Astrocyte (in vitro differentiated cells and primary cell): ENCODE measurements at regions not wholly inside any gene's neighbourhood (a gene's known extent, or its start where the extent isn't known, plus 50 kb on each side); places are given as distances from the start of the nearest gene placed in this dataset.

Source experiments
- DNase-seq: peaks from one replicate; pipeline ENCODE4 v3.0.0-alpha.2; 2010; ENCODE audit warnings: low read depth
- FAIRE-seq: peaks from 2 replicates; lab custom pipeline; 2011; peaks lifted over from hg19 to GRCh38; lab: Jason Lieb, UNC
- H2AFZ ChIP-seq: 2 replicates; pipeline ENCODE4 v1.6.0; 2012; ENCODE audit warnings: low read depth, low read length, inconsistent platforms
- H3K27ac ChIP-seq: 2 replicates; pipeline ENCODE4 v1.5.1; 2011; ENCODE audit warnings: low read depth, low read length, inconsistent platforms
- H3K27me3 ChIP-seq: 2 replicates; pipeline ENCODE4 v1.6.0; 2011; ENCODE audit warnings: low read length, inconsistent platforms; ENCODE audit not compliant: insufficient read depth
- H3K36me3 ChIP-seq: 2 replicates; pipeline ENCODE4 v1.5.1; 2011; ENCODE audit warnings: low read length, inconsistent platforms; ENCODE audit not compliant: insufficient read depth
- H3K4me1 ChIP-seq: 2 replicates; pipeline ENCODE4 v1.5.1; 2011; ENCODE audit warnings: low read length, inconsistent platforms; ENCODE audit not compliant: insufficient read depth
- H3K4me2 ChIP-seq: 2 replicates; pipeline ENCODE4 v1.6.0; 2012; ENCODE audit warnings: low read length, inconsistent platforms
- H3K4me3 ChIP-seq: 2 replicates; pipeline ENCODE4 v1.5.1; 2011; ENCODE audit warnings: low read depth, mild to moderate bottlenecking, low read length, inconsistent platforms; ENCODE audit not compliant: insufficient read depth
- H3K79me2 ChIP-seq: 2 replicates; pipeline ENCODE4 v1.6.0; 2012; ENCODE audit warnings: mild to moderate bottlenecking, low read length, inconsistent platforms; ENCODE audit not compliant: insufficient read depth
- H3K9ac ChIP-seq: 2 replicates; pipeline ENCODE4 v1.6.0; 2012; ENCODE audit warnings: mild to moderate bottlenecking, low read length, inconsistent platforms
- H3K9me3 ChIP-seq: 2 replicates; pipeline ENCODE4 v1.5.1; 2012; ENCODE audit warnings: low read depth, mild to moderate bottlenecking, low read length, inconsistent platforms; ENCODE audit not compliant: insufficient read depth
- H4K20me1 ChIP-seq: 2 replicates; pipeline ENCODE4 v1.6.0; 2012; ENCODE audit warnings: low read length, inconsistent platforms; ENCODE audit not compliant: insufficient read depth
- H3K27ac Mint-ChIP-seq: one replicate; pipeline ENCODE4 v1.8.0; 2021; ENCODE audit warnings: mild to moderate bottlenecking, mixed read lengths; ENCODE audit not compliant: unreplicated experiment
- H3K27me3 Mint-ChIP-seq: one replicate; pipeline ENCODE4 v1.8.0; 2021; ENCODE audit warnings: low read depth, mixed read lengths; ENCODE audit not compliant: unreplicated experiment
- H3K36me3 Mint-ChIP-seq: one replicate; pipeline ENCODE4 v1.8.0; 2021; ENCODE audit warnings: low read depth, mixed read lengths; ENCODE audit not compliant: unreplicated experiment
- H3K4me1 Mint-ChIP-seq: one replicate; pipeline ENCODE4 v1.8.0; 2021; ENCODE audit warnings: low read depth, mixed read lengths; ENCODE audit not compliant: unreplicated experiment
- H3K4me3 Mint-ChIP-seq: one replicate; pipeline ENCODE4 v1.8.0; 2021; ENCODE audit warnings: mild to moderate bottlenecking, moderate library complexity, mixed read lengths; ENCODE audit not compliant: unreplicated experiment
- H3K9me3 Mint-ChIP-seq: one replicate; pipeline ENCODE4 v1.8.0; 2021; ENCODE audit warnings: mild to moderate bottlenecking, mixed read lengths; ENCODE audit not compliant: unreplicated experiment
- CTCF ChIP-seq: IDR thresholded peaks from 2 replicates; pipeline ENCODE4 v1.5.1; 2011; ENCODE audit warnings: low read depth, mild to moderate bottlenecking, inconsistent platforms, low read length, moderate library complexity; ENCODE audit not compliant: insufficient read depth
- EZH2 ChIP-seq: IDR thresholded peaks from 2 replicates; pipeline ENCODE4 v1.6.1; 2012; ENCODE audit warnings: mild to moderate bottlenecking, low read length, inconsistent platforms; ENCODE audit not compliant: insufficient read depth

- no peaks in the 10 kb centered on the region for H3K9me3 ChIP-seq
- FAIRE-seq (no peak), DNase-seq (no peak)
- no peak overlapping the region for H3K4me2 ChIP-seq
- Mint-ChIP-seq H3K4me1 (no peaks in the 10 kb centered on the region), H3K36me3 (no peaks in the 10 kb centered on the region), H3K27me3 (no peaks in the 10 kb centered on the region), H3K27ac (no peak overlapping the region), H3K4me3 (no peak overlapping the region), H3K9me3 (no peaks in the 10 kb centered on the region)
- H3K36me3 ChIP-seq, result no peaks in the 10 kb centered on the region
- H4K20me1 ChIP-seq, result no peaks in the 10 kb centered on the region
- no peak overlapping the region for H3K27ac ChIP-seq
- no peak overlapping the region for H3K9ac ChIP-seq
- TF ChIP-seq EZH2 (no peak), CTCF (no peak)
- no peaks in the 10 kb centered on the region for H3K4me1 ChIP-seq
- no peak overlapping the region for H2AFZ ChIP-seq
- H3K4me3 ChIP-seq, result no peak overlapping the region
- no peaks in the 10 kb centered on the region for H3K79me2 ChIP-seq
- H3K27me3 ChIP-seq, result no peaks in the 10 kb centered on the region
Measured at GRCh38 chr5:29994519-29994918, 1199.0 kb upstream of the CDH6 start.

DNA sequence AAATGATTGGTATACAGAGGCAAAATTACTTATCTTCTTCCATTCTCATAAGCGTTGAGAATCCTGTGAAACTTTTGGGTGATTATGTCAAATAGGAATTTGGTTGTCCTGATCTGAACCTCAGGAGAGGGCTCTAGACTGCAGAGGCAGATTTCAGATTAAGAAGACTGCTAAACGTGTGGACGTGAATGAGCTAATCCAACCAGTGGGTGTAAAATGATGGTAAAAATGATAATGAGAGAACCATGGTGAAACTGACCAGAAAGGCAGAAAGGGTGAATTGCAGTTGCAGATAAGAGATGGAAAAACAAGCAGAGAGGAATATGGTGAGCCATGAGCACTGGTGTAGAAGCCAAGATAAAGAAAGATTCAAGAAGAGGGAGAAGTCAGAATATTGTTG is 1200.2 kb upstream of the CDH6 start:
- no peak for TF ChIP-seq CTCF
- no peak for TF ChIP-seq EZH2
- Mint-ChIP-seq H3K4me1 (no peaks in the 10 kb centered on the region), H3K4me3 (no peak overlapping the region), H3K36me3 (no peaks in the 10 kb centered on the region), H3K27ac (no peak overlapping the region), H3K27me3 (no peaks in the 10 kb centered on the region), H3K9me3 (no peaks in the 10 kb centered on the region)
- H3K27ac ChIP-seq, result no peak overlapping the region
- DNase-seq (no peak), FAIRE-seq (no peak)
- no peaks in the 10 kb centered on the region for H3K79me2 ChIP-seq
- H3K4me2 ChIP-seq, result no peak overlapping the region
- no peaks in the 10 kb centered on the region for H3K4me1 ChIP-seq
- H3K36me3 ChIP-seq, result no peaks in the 10 kb centered on the region
- no peaks in the 10 kb centered on the region for H3K27me3 ChIP-seq
- H3K9me3 ChIP-seq, result no peaks in the 10 kb centered on the region
- H2AFZ ChIP-seq, result no peak overlapping the region
- H3K4me3 ChIP-seq, result no peak overlapping the region
- H4K20me1 ChIP-seq, result no peaks in the 10 kb centered on the region
- H3K9ac ChIP-seq, result no peak overlapping the region

- Histone ChIP-seq H2AFZ (no peak overlapping the region), H3K9ac (no peak overlapping the region), H3K4me2 (no peak overlapping the region), H3K27me3 (no peaks in the 10 kb centered on the region), H3K4me1 (no peaks in the 10 kb centered on the region), H3K9me3 (no peaks in the 10 kb centered on the region), H3K27ac (no peak overlapping the region), H3K79me2 (no peaks in the 10 kb centered on the region), H3K36me3 (no peaks in the 10 kb centered on the region), H4K20me1 (no peaks in the 10 kb centered on the region), H3K4me3 (no peak overlapping the region)
- no peak for FAIRE-seq
- Mint-ChIP-seq H3K9me3 (no peaks in the 10 kb centered on the region), H3K4me1 (no peaks in the 10 kb centered on the region), H3K4me3 (no peak overlapping the region), H3K27me3 (no peaks in the 10 kb centered on the region), H3K36me3 (no peaks in the 10 kb centered on the region), H3K27ac (no peak overlapping the region)
- TF ChIP-seq EZH2, result no peak
- no peak for TF ChIP-seq CTCF
- DNase-seq, result no peak
Measured at GRCh38 chr5:29992248-29992647, 1201.2 kb upstream of the CDH6 start.
